ENCODE measurements at regions not wholly inside any gene's neighbourhood (a gene's known extent, or its start where the extent isn't known, plus 50 kb on each side); places are given as distances from the start of the nearest gene placed in this dataset.

DNA sequence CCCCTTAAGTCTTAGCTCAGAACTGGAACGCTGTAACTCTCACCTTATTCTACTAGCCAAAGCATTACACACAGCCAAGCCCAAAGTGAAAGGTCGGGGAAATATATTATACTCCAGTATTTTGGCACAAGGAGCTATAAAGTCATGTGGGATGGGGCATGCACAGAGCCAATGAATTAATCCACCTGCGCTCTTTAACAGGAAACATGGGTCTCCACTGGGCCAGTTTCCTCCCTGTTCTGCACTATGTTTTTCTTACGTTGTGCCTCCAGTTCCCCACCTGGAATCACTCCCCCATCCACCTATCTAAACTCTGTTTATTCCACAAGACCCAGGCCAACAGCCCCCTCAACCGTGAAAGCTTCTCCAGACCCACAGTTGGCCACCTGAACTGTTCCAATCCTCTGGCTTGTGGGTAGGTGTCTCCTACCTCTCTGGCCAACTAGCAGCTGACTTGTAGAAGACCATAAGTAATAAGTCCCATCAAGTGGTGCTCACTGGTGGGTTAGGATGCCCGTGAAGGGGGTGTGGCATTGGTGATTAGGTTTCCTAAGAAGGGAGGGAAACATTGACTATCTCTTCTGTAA is 286.9 kb downstream of the NPIPA8 start:
- intact Hi-C loops (cut with DNase I): no loop called here
- TF ChIP-seq, protein P1, sequence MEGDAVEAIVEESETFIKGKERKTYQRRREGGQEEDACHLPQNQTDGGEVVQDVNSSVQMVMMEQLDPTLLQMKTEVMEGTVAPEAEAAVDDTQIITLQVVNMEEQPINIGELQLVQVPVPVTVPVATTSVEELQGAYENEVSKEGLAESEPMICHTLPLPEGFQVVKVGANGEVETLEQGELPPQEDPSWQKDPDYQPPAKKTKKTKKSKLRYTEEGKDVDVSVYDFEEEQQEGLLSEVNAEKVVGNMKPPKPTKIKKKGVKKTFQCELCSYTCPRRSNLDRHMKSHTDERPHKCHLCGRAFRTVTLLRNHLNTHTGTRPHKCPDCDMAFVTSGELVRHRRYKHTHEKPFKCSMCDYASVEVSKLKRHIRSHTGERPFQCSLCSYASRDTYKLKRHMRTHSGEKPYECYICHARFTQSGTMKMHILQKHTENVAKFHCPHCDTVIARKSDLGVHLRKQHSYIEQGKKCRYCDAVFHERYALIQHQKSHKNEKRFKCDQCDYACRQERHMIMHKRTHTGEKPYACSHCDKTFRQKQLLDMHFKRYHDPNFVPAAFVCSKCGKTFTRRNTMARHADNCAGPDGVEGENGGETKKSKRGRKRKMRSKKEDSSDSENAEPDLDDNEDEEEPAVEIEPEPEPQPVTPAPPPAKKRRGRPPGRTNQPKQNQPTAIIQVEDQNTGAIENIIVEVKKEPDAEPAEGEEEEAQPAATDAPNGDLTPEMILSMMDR (IDR thresholded peaks at IDR 0.05): no peak
- H3K4me3 ChIP-seq: no peak overlapping the region
- no peaks in the 10 kb centered on the region for H3K9me3 ChIP-seq
- DNase-seq (no peak), ATAC-seq (no peak)
- H3K4me1 ChIP-seq: no peaks in the 10 kb centered on the region
- no peak overlapping the region for H3K27ac ChIP-seq
- H3K36me3 ChIP-seq: no peaks in the 10 kb centered on the region
- no peaks in the 10 kb centered on the region for H3K27me3 ChIP-seq

DNA sequence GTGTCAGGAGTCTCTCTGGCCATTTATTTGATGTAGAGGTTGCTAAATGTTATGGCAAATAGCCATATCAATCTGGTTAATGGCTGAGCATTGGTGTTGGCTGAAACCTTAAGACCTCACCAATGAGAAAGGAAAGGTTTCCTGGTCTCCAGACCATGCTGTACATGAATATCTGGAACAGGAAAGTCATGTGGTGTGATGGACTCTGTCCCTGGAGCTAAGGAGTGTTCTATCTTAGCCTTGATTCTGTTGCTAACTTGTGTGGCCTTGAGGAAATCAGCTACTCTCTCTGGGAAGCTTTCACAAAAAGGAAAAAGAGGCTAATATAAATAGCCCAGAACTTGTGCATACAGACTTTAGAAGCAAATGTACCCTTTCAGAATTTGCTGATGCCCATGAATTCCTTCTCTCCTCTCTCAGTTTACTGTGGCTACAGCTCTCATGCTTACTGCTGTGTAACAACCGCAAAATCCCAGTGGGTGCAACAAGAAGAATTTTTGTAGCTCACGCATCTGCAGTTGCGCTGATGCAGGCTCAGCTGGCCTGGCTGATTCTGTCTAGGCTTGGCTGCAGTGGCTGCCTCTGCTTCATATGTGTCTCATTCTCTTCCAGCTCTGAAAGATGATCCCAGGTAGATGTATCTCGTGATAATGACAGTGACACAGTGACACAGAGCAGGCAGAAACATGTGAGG is 287.5 kb downstream of the NPIPA8 start:
- no peak for ATAC-seq

DNA sequence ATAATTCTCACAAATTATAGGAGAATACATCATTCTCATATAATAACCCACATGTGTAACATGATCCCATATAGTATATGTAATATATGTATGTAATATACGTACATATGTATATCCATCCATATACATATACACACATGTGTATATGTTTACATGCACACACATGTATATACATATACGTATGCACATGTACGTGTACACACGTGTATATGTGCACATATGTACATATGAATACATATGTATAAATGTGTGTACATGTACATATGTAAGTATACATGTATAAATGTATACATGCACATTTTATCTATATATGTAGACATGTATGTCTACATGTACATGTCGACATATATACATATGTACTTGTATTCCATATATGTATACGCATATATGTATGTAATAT is 288.8 kb downstream of the NPIPA8 start:
- DNase-seq: no peak
- Histone ChIP-seq H3K27ac (no peak overlapping the region), H3K27me3 (no peaks in the 10 kb centered on the region), H3K36me3 (no peaks in the 10 kb centered on the region), H3K4me3 (no peak overlapping the region), H3K9me3 (no peaks in the 10 kb centered on the region), H3K4me1 (no peaks in the 10 kb centered on the region)
- TF ChIP-seq, protein P1 (IDR thresholded peaks at IDR 0.05): no peak
- no peak for ATAC-seq
- intact Hi-C loops (cut with DNase I): no loop called here

More for the DNA sequence above, 287.5 kb downstream of the NPIPA8 start:
- DNase-seq: no peak
- TF ChIP-seq, protein P1 (IDR thresholded peaks at IDR 0.05): no peak
- no peaks in the 10 kb centered on the region for H3K36me3 ChIP-seq
- H3K9me3 ChIP-seq: no peaks in the 10 kb centered on the region
- intact Hi-C loops (cut with DNase I): no loop called here
- no peak overlapping the region for H3K4me3 ChIP-seq
- H3K27ac ChIP-seq: no peak overlapping the region
- H3K4me1 ChIP-seq: no peaks in the 10 kb centered on the region
- no peaks in the 10 kb centered on the region for H3K27me3 ChIP-seq

DNA sequence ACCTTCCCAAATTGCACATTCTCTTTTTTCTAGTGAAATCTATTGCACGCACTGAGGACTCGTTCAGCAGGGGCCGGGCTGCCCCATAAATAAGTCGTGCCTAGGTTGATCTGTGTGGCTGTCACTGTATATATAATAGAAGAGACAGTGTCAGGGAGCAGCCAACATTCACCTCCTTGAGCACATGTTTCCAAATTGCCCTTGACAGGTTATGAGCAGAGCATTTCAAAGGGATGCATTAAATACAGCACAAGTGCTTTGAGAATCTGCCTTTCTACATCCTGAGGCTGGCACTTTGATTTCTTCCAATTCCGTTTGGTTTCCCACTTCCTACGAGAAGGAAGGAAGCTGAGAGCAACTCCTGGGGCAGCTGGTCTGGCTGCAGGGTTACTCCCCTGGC is 291.2 kb downstream of the NPIPA8 start:
- H3K4me1 ChIP-seq: no peaks in the 10 kb centered on the region
- H3K36me3 ChIP-seq: no peaks in the 10 kb centered on the region
- H3K27me3 ChIP-seq: no peaks in the 10 kb centered on the region
- H3K9me3 ChIP-seq: no peaks in the 10 kb centered on the region
- no peak overlapping the region for H3K27ac ChIP-seq
- ATAC-seq (no peak), DNase-seq (no peak)
- H3K4me3 ChIP-seq: no peak overlapping the region
- intact Hi-C loops (cut with DNase I): no loop called here
- TF ChIP-seq, protein P1 (IDR thresholded peaks at IDR 0.05): no peak

DNA sequence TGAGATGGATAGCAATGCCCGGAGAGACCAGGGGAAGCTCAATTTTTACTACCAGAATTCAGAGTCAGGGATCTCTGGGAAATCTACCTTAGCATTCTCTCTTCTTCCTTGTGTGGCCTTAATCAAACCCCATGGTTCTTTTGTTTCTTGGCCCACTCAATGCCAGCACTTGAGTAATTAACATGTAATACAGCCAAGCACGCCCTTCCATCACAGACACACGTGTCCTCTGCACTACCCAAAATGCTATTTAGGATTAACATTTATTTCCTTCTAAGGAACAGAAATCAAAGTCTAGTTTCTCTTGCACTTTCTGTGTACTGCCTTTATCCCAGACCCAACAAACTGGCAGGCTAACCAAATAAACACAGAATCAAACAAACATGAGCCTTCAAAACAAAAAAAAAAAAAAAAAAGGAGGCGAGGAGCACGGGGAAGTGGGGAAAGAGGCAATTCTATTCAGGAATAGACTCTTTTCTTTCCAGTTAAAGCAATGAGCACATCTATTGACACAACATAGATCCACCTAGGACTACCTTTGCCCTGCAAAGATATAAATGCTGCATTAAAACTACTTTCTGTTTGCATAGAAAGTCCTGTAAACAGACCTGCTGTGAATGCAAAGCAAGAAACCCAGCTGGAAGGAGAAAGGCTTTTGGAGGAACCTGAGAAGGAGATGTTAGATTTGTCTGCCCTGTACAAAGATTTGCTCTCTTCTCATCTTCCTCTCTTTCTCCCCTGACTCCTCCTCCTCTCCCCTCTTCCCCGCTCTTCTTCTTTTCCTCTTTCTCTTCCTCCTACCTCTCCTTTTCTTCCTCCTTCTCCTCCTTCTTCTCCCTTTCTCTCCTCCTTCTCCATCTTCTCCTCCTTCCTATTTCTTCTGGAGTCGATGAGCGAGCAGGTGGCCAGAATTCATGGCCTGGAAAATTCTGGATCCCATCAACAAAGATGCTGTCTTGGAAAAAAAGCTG is 294.4 kb downstream of the NPIPA8 start:
- H3K36me3 ChIP-seq: no peaks in the 10 kb centered on the region
- no peaks in the 10 kb centered on the region for H3K27me3 ChIP-seq
- H3K9me3 ChIP-seq: no peaks in the 10 kb centered on the region
- intact Hi-C loops (cut with DNase I): no loop called here
- no peak overlapping the region for H3K27ac ChIP-seq
- ATAC-seq: no peak
- H3K4me1 ChIP-seq: no peaks in the 10 kb centered on the region
- TF ChIP-seq, protein P1 (IDR thresholded peaks at IDR 0.05): no peak
- H3K4me3 ChIP-seq: no peak overlapping the region
- no peak for DNase-seq

All from left lung (tissue), 4 donors.